HEK293 (cell line): ENCODE measurements at regions not wholly inside any gene's neighbourhood (a gene's known extent, or its start where the extent isn't known, plus 50 kb on each side); places are given as distances from the start of the nearest gene placed in this dataset.

ENCODE experiments used
- CTCF ChIA-PET: fragments of 350-600 bp; formaldehyde crosslinking; extraction: SDS; loops from one replicate; lab custom pipeline; 2021; ENCODE audit warnings: antibody characterized with exemption; lab: Yijun Ruan, JAX
- POLR2A ChIA-PET: fragments of 300-600 bp; formaldehyde crosslinking; extraction: SDS; loops from one replicate; lab custom pipeline; 2020; ENCODE audit warnings: antibody characterized with exemption, inconsistent platforms; lab: Yijun Ruan, JAX
- H3K27ac ChIP-seq: fragments of 200-500 bp; sonication (Bioruptor generic); 2 replicates; pipeline ENCODE4 v1.5.1; 2014; ENCODE audit warnings: low read depth, low read length, control low read depth, inconsistent platforms; ENCODE audit errors: extremely low read depth
- H3K36me3 ChIP-seq, 2 experiments: fragments of 200-500 bp in 1 of 2; sonication (Bioruptor generic) in 1 of 2; 1 replicate in 1 of 2; 2 replicates in 1 of 2; pipeline ENCODE4 v1.5.1; 2014 to 2017; ENCODE audit warnings: inconsistent platforms in 2 of 2, low read length in 2 of 2; ENCODE audit not compliant: control insufficient read depth in 2 of 2, insufficient read depth in 1 of 2
- H3K4me1 ChIP-seq: fragments of 200-500 bp; sonication (Bioruptor generic); 2 replicates; pipeline ENCODE4 v1.5.1; 2014; ENCODE audit warnings: mild to moderate bottlenecking, low read length, inconsistent platforms; ENCODE audit not compliant: control insufficient read depth, insufficient read depth
- H3K4me3 ChIP-seq: 2 replicates; pipeline ENCODE4 v1.5.1; 2011; ENCODE audit warnings: low read depth, mild to moderate bottlenecking, control low read depth, low read length, moderate library complexity
- H3K9me3 ChIP-seq: fragments of 200-500 bp; sonication (Bioruptor generic); 2 replicates; pipeline ENCODE4 v1.5.1; 2014; ENCODE audit warnings: low read depth, low read length, inconsistent platforms; ENCODE audit not compliant: control insufficient read depth, insufficient read depth
- BCL6B ChIP-seq: fragments of 450-650 bp; formaldehyde crosslinking; IDR thresholded peaks from 2 replicates; pipeline ENCODE4 v1.5.1; 2017; ENCODE audit warnings: missing biosample characterization, missing genetic modification characterization
- KLF16 ChIP-seq: fragments of 450-650 bp; formaldehyde crosslinking; IDR thresholded peaks from 2 replicates; pipeline ENCODE4 v1.5.1; 2017; ENCODE audit warnings: missing biosample characterization, missing genetic modification characterization
- SETDB1 ChIP-seq: IDR thresholded peaks from one replicate; pipeline ENCODE4 v1.6.1; 2017; ENCODE audit warnings: mild to moderate bottlenecking, low read length, moderate library complexity, mixed read lengths; ENCODE audit not compliant: insufficient read length
- TRIM28 ChIP-seq: IDR thresholded peaks from 2 replicates; pipeline ENCODE4 v1.6.1; 2011; ENCODE audit warnings: low read length, control low read depth, borderline replicate concordance
- TSHZ1 ChIP-seq: fragments of 450-650 bp; formaldehyde crosslinking; IDR thresholded peaks from 2 replicates; pipeline ENCODE4 v1.5.1; 2016; ENCODE audit warnings: missing biosample characterization, missing genetic modification characterization, borderline replicate concordance
- WT1 ChIP-seq: fragments of 450-650 bp; formaldehyde crosslinking; IDR thresholded peaks from 2 replicates; pipeline ENCODE4 v1.5.1; 2016; ENCODE audit warnings: missing biosample characterization, missing genetic modification characterization
- ZBTB44 ChIP-seq: fragments of 450-650 bp; IDR thresholded peaks from 2 replicates; pipeline ENCODE4 v1.5.1; 2018; ENCODE audit warnings: missing biosample characterization, mild to moderate bottlenecking, missing genetic modification characterization
- ZBTB48 ChIP-seq: fragments of 450-650 bp; formaldehyde crosslinking; IDR thresholded peaks from 2 replicates; pipeline ENCODE4 v1.5.1; 2016; ENCODE audit warnings: missing biosample characterization, missing genetic modification characterization
- ZBTB6 ChIP-seq: fragments of 450-650 bp; formaldehyde crosslinking; IDR thresholded peaks from 2 replicates; pipeline ENCODE4 v1.5.1; 2017; ENCODE audit warnings: missing biosample characterization, missing genetic modification characterization
- ZBTB7A ChIP-seq: fragments of 450-650 bp; formaldehyde crosslinking; IDR thresholded peaks from 2 replicates; pipeline ENCODE4 v1.5.1; 2016; ENCODE audit warnings: low read depth, missing biosample characterization, missing genetic modification characterization
- ZBTB8A ChIP-seq: fragments of 450-650 bp; formaldehyde crosslinking; IDR thresholded peaks from 2 replicates; pipeline ENCODE4 v1.5.1; 2016; ENCODE audit warnings: missing biosample characterization, missing genetic modification characterization
- ZNF132 ChIP-seq: fragments of 450-650 bp; formaldehyde crosslinking; IDR thresholded peaks from 2 replicates; pipeline ENCODE4 v1.5.1; 2017; ENCODE audit warnings: missing biosample characterization, missing genetic modification characterization, borderline replicate concordance
- ZNF169 ChIP-seq: fragments of 450-650 bp; formaldehyde crosslinking; IDR thresholded peaks from 2 replicates; pipeline ENCODE4 v1.5.1; 2016; ENCODE audit warnings: missing biosample characterization, missing genetic modification characterization
- ZNF266 ChIP-seq: fragments of 450-650 bp; formaldehyde crosslinking; IDR thresholded peaks from 2 replicates; pipeline ENCODE4 v1.5.1; 2016; ENCODE audit warnings: missing biosample characterization, missing genetic modification characterization, low read depth
- ZNF449 ChIP-seq: fragments of 450-650 bp; formaldehyde crosslinking; IDR thresholded peaks from 2 replicates; pipeline ENCODE4 v1.5.1; 2017; ENCODE audit warnings: missing biosample characterization, mild to moderate bottlenecking, missing genetic modification characterization, moderate library complexity
- ZNF558 ChIP-seq: fragments of 450-650 bp; formaldehyde crosslinking; IDR thresholded peaks from 2 replicates; pipeline ENCODE4 v1.5.1; 2016; ENCODE audit warnings: missing biosample characterization, missing genetic modification characterization
- ZNF585B ChIP-seq: fragments of 450-650 bp; formaldehyde crosslinking; IDR thresholded peaks from 2 replicates; pipeline ENCODE4 v1.5.1; 2016; ENCODE audit warnings: missing biosample characterization, missing genetic modification characterization
- ZNF626 ChIP-seq: fragments of 450-650 bp; sonication (Bioruptor Pico); formaldehyde crosslinking; IDR thresholded peaks from 2 replicates; pipeline ENCODE4 v1.5.1; 2018; ENCODE audit warnings: missing biosample characterization, missing genetic modification characterization, inconsistent platforms
- ZNF707 ChIP-seq: fragments of 450-650 bp; formaldehyde crosslinking; IDR thresholded peaks from 2 replicates; pipeline ENCODE4 v1.5.1; 2016; ENCODE audit warnings: missing biosample characterization, missing genetic modification characterization
- ZNF747 ChIP-seq: fragments of 450-650 bp; formaldehyde crosslinking; IDR thresholded peaks from 2 replicates; pipeline ENCODE4 v1.5.1; 2016; ENCODE audit warnings: missing biosample characterization, missing genetic modification characterization
- ZNF776 ChIP-seq: fragments of 450-650 bp; formaldehyde crosslinking; IDR thresholded peaks from 2 replicates; pipeline ENCODE4 v1.5.0; 2017; ENCODE audit warnings: missing biosample characterization, missing genetic modification characterization, borderline replicate concordance

GRCh38 chr1:218503102-218503501 is 158.0 kb downstream of the TGFB2 start (continued):
- no peak for TF ChIP-seq BCL6B (tag by site-specific recombination)
- TF ChIP-seq ZNF747 (tag by site-specific recombination): no peak
- TF ChIP-seq ZBTB6 (tag by site-specific recombination): no peak
- TF ChIP-seq ZBTB44 (tag by site-specific recombination): no peak
- no peak for TF ChIP-seq ZNF266 (tag by site-specific recombination)
- TF ChIP-seq ZBTB48 (tag by site-specific recombination): no peak

- TF ChIP-seq ZNF558 (tag by site-specific recombination) (0 out of 2 replicates have a peak, but pooled peaks have one; percentile 22), ZNF776 (tag by site-specific recombination) (no peak), ZNF626 (tag by site-specific recombination) (peak; percentile 44; the same call in 1 of the 2 replicates), ZNF132 (no peak), TRIM28 (peak; percentile 81; the same call in 1 of the 2 replicates), ZNF585B (tag by site-specific recombination) (peak; percentile 94), ZBTB8A (no peak), WT1 (tag by site-specific recombination) (no peak), ZNF449 (no peak), ZNF747 (tag by site-specific recombination) (no peak), SETDB1 (peak; percentile 95)
- no peaks in the 10 kb centered on the region for H3K9me3 ChIP-seq
- ChIA-PET CTCF (no interaction called here), POLR2A (no interaction called here)
- H3K4me3 ChIP-seq: no peak overlapping the region
- H3K27ac ChIP-seq: no peak overlapping the region
- H3K36me3 ChIP-seq: no peaks in the 10 kb centered on the region
- H3K4me1 ChIP-seq: no peaks in the 10 kb centered on the region
These were observed 162.3 kb downstream of the TGFB2 start for GRCh38 chr1:218507355-218508002.

- H3K9me3 ChIP-seq: no peaks in the 10 kb centered on the region
- no peak overlapping the region for H3K4me3 ChIP-seq
- H3K4me1 ChIP-seq: no peaks in the 10 kb centered on the region
- no peaks in the 10 kb centered on the region for H3K36me3 ChIP-seq
- CTCF ChIA-PET: no interaction called here
- no peak overlapping the region for H3K27ac ChIP-seq
- POLR2A ChIA-PET: no interaction called here
- TF ChIP-seq KLF16 (tag by site-specific recombination) (no peak), TSHZ1 (tag by site-specific recombination) (no peak), ZBTB44 (tag by site-specific recombination) (no peak), ZNF707 (tag by site-specific recombination) (no peak), ZNF169 (tag by site-specific recombination) (no peak), ZBTB7A (no peak), ZBTB8A (no peak)
These were observed 165.1 kb downstream of the TGFB2 start for GRCh38 chr1:218510153-218510772.
